ENCODE measurements at regions not wholly inside any gene's neighbourhood (a gene's known extent, or its start where the extent isn't known, plus 50 kb on each side); places are given as distances from the start of the nearest gene placed in this dataset.
A peak's percentile ranks its signal among the peaks of the same experiment; 100 is the strongest.

GRCh38 chr13:30151388-30151787 is 156.0 kb downstream of the KATNAL1 start:
- DNase-seq, result no peak

- no peak for DNase-seq
These were observed 158.1 kb downstream of the KATNAL1 start for GRCh38 chr13:30149248-30149647.

GRCh38 chr13:30148786-30149185 is 158.6 kb downstream of the KATNAL1 start:
- no peak for DNase-seq

- no peak for DNase-seq
These were observed 159.1 kb downstream of the KATNAL1 start for GRCh38 chr13:30148171-30148754.

- no peak for DNase-seq
These were observed 159.9 kb downstream of the KATNAL1 start for GRCh38 chr13:30147421-30147820.

- DNase-seq, result no peak
These were observed 160.3 kb downstream of the KATNAL1 start for GRCh38 chr13:30147015-30147414.

GRCh38 chr13:30145709-30146367 is 161.5 kb downstream of the KATNAL1 start:
- no peak for DNase-seq

- no peak for DNase-seq
These were observed 163.5 kb downstream of the KATNAL1 start for GRCh38 chr13:30143666-30144400.

- no peak for DNase-seq
These were observed 164.7 kb downstream of the KATNAL1 start for GRCh38 chr13:30142486-30143211.

GRCh38 chr13:30141775-30142485 is 165.4 kb downstream of the KATNAL1 start:
- DNase-seq, result no peak

- no peak for DNase-seq
These were observed 166.4 kb downstream of the KATNAL1 start for GRCh38 chr13:30140973-30141372.

GRCh38 chr13:30138511-30138910 is 168.8 kb downstream of the KATNAL1 start:
- no peak for DNase-seq

- no peak for DNase-seq
These were observed 171.5 kb downstream of the KATNAL1 start for GRCh38 chr13:30135868-30136267.

GRCh38 chr13:30135351-30135750 is 172.0 kb downstream of the KATNAL1 start:
- DNase-seq, result no peak

GRCh38 chr13:30134578-30134977 is 172.8 kb downstream of the KATNAL1 start:
- no peak for DNase-seq

GRCh38 chr13:30133996-30134395 is 173.4 kb downstream of the KATNAL1 start:
- no peak for DNase-seq

- no peak for DNase-seq
These were observed 173.8 kb downstream of the KATNAL1 start for GRCh38 chr13:30133554-30133912.

GRCh38 chr13:30132623-30133553 is 174.5 kb downstream of the KATNAL1 start:
- DNase-seq, result peak; percentile 83

- no peak for DNase-seq
These were observed 177.9 kb downstream of the KATNAL1 start for GRCh38 chr13:30129411-30129810.

GRCh38 chr13:30128591-30128990 is 178.8 kb downstream of the KATNAL1 start:
- no peak for DNase-seq

- DNase-seq, result no peak
These were observed 179.3 kb downstream of the KATNAL1 start for GRCh38 chr13:30128095-30128494.

GRCh38 chr13:30126903-30127428 is 180.4 kb downstream of the KATNAL1 start:
- no peak for DNase-seq
